ENCODE measurements at regions not wholly inside any gene's neighbourhood (a gene's known extent, or its start where the extent isn't known, plus 50 kb on each side); places are given as distances from the start of the nearest gene placed in this dataset.

GRCh38 chr14:100660498-100660881, 66.2 kb upstream of the DLK1 start:
- H3K9ac ChIP-seq (ENCODE audit: low read length), result no peak overlapping the region
- H3K27me3 ChIP-seq (ENCODE audit: control insufficient read depth in 1 of 2, insufficient read depth in 2 of 2, low read length in 2 of 2), result peaks cover 0 to 19% of the 10 kb centered on the region in 2 donors
- no peak overlapping the region for H3K27ac ChIP-seq (ENCODE audit: low read depth, low read length)

GRCh38 chr14:100660882-100661635, 65.6 kb upstream of the DLK1 start:
- Histone ChIP-seq H3K9ac (ENCODE audit: low read length) (no peak overlapping the region), H3K4me1 (ENCODE audit: insufficient read depth, low read length) (peaks cover 8% of the 10 kb centered on the region), H3K4me3 (ENCODE audit: low read depth in 1 of 2, low read length in 2 of 2) (no peak overlapping the region), H3K27me3 (ENCODE audit: control insufficient read depth in 1 of 2, insufficient read depth in 2 of 2, low read length in 2 of 2) (peaks cover 0 to 16% of the 10 kb centered on the region in 2 donors), H3K36me3 (ENCODE audit: insufficient read depth, low read length) (no peaks in the 10 kb centered on the region), H3K27ac (ENCODE audit: low read depth, low read length) (no peak overlapping the region), H3K9me3 (ENCODE audit: low read length) (no peaks in the 10 kb centered on the region)

More at GRCh38 chr14:100660498-100660881, 66.2 kb upstream of the DLK1 start:
- no peak overlapping the region for H3K4me3 ChIP-seq (ENCODE audit: low read depth in 1 of 2, low read length in 2 of 2)
- no peaks in the 10 kb centered on the region for H3K9me3 ChIP-seq (ENCODE audit: low read length)
- H3K36me3 ChIP-seq (ENCODE audit: insufficient read depth, low read length), result no peaks in the 10 kb centered on the region
- H3K4me1 ChIP-seq (ENCODE audit: insufficient read depth, low read length), result peaks cover 8% of the 10 kb centered on the region

GRCh38 chr14:100662879-100663760, 63.6 kb upstream of the DLK1 start:
- Histone ChIP-seq H3K9me3 (ENCODE audit: low read length) (no peaks in the 10 kb centered on the region), H3K9ac (ENCODE audit: low read length) (no peak overlapping the region), H3K4me1 (ENCODE audit: insufficient read depth, low read length) (peaks cover 8% of the 10 kb centered on the region), H3K27ac (ENCODE audit: low read depth, low read length) (no peak overlapping the region), H3K27me3 (ENCODE audit: control insufficient read depth in 1 of 2, insufficient read depth in 2 of 2, low read length in 2 of 2) (peaks cover 0 to 6% of the 10 kb centered on the region in 2 donors), H3K36me3 (ENCODE audit: insufficient read depth, low read length) (no peaks in the 10 kb centered on the region), H3K4me3 (ENCODE audit: low read depth in 1 of 2, low read length in 2 of 2) (no peak overlapping the region)

- H3K4me1 ChIP-seq (ENCODE audit: insufficient read depth, low read length), result peaks cover 8% of the 10 kb centered on the region
- H3K36me3 ChIP-seq (ENCODE audit: insufficient read depth, low read length), result no peaks in the 10 kb centered on the region
- H3K27ac ChIP-seq (ENCODE audit: low read depth, low read length), result no peak overlapping the region
- H3K27me3 ChIP-seq (ENCODE audit: control insufficient read depth in 1 of 2, insufficient read depth in 2 of 2, low read length in 2 of 2), result peaks cover 0 to 10% of the 10 kb centered on the region in 2 donors
- H3K4me3 ChIP-seq (ENCODE audit: low read depth in 1 of 2, low read length in 2 of 2), result no peak overlapping the region
- H3K9me3 ChIP-seq (ENCODE audit: low read length), result no peaks in the 10 kb centered on the region
- H3K9ac ChIP-seq (ENCODE audit: low read length), result no peak overlapping the region
Observed at GRCh38 chr14:100663761-100664052, 63.0 kb upstream of the DLK1 start.

GRCh38 chr14:100664231-100664630, 62.5 kb upstream of the DLK1 start:
- Histone ChIP-seq H3K4me3 (ENCODE audit: low read depth in 1 of 2, low read length in 2 of 2) (no peak overlapping the region), H3K4me1 (ENCODE audit: insufficient read depth, low read length) (peaks cover 8% of the 10 kb centered on the region), H3K36me3 (ENCODE audit: insufficient read depth, low read length) (no peaks in the 10 kb centered on the region), H3K27me3 (ENCODE audit: control insufficient read depth in 1 of 2, insufficient read depth in 2 of 2, low read length in 2 of 2) (peaks cover 0 to 10% of the 10 kb centered on the region in 2 donors), H3K9ac (ENCODE audit: low read length) (no peak overlapping the region), H3K27ac (ENCODE audit: low read depth, low read length) (no peak overlapping the region), H3K9me3 (ENCODE audit: low read length) (no peaks in the 10 kb centered on the region)

GRCh38 chr14:100664841-100665510, 61.7 kb upstream of the DLK1 start:
- H3K4me1 ChIP-seq (ENCODE audit: insufficient read depth, low read length), result peaks cover 8% of the 10 kb centered on the region
- H3K27me3 ChIP-seq (ENCODE audit: control insufficient read depth in 1 of 2, insufficient read depth in 2 of 2, low read length in 2 of 2), result peaks cover 0 to 10% of the 10 kb centered on the region in 2 donors
- no peak overlapping the region for H3K4me3 ChIP-seq (ENCODE audit: low read depth in 1 of 2, low read length in 2 of 2)
- no peak overlapping the region for H3K9ac ChIP-seq (ENCODE audit: low read length)
- no peaks in the 10 kb centered on the region for H3K9me3 ChIP-seq (ENCODE audit: low read length)
- H3K36me3 ChIP-seq (ENCODE audit: insufficient read depth, low read length), result no peaks in the 10 kb centered on the region
- peak overlapping the region; percentile 23 for H3K27ac ChIP-seq (ENCODE audit: low read depth, low read length)

- Histone ChIP-seq H3K9ac (ENCODE audit: low read length) (no peak overlapping the region), H3K9me3 (ENCODE audit: low read length) (no peaks in the 10 kb centered on the region), H3K27me3 (ENCODE audit: control insufficient read depth in 1 of 2, insufficient read depth in 2 of 2, low read length in 2 of 2) (peaks cover 0 to 10% of the 10 kb centered on the region in 2 donors), H3K36me3 (ENCODE audit: insufficient read depth, low read length) (no peaks in the 10 kb centered on the region), H3K27ac (ENCODE audit: low read depth, low read length) (peak overlapping the region; percentile 23), H3K4me3 (ENCODE audit: low read depth in 1 of 2, low read length in 2 of 2) (no peak overlapping the region), H3K4me1 (ENCODE audit: insufficient read depth, low read length) (peaks cover 8% of the 10 kb centered on the region)
Observed at GRCh38 chr14:100665511-100666032, 61.1 kb upstream of the DLK1 start.

GRCh38 chr14:100666403-100666802, 60.3 kb upstream of the DLK1 start:
- Histone ChIP-seq H3K27me3 (ENCODE audit: control insufficient read depth in 1 of 2, insufficient read depth in 2 of 2, low read length in 2 of 2) (peaks cover 0 to 10% of the 10 kb centered on the region in 2 donors), H3K36me3 (ENCODE audit: insufficient read depth, low read length) (no peaks in the 10 kb centered on the region)

GRCh38 chr14:100666851-100667250, 59.8 kb upstream of the DLK1 start:
- Histone ChIP-seq H3K27me3 (ENCODE audit: control insufficient read depth in 1 of 2, insufficient read depth in 2 of 2, low read length in 2 of 2) (peaks cover 0 to 10% of the 10 kb centered on the region in 2 donors), H3K27ac (ENCODE audit: low read depth, low read length) (no peak overlapping the region), H3K4me3 (ENCODE audit: low read depth in 1 of 2, low read length in 2 of 2) (no peak overlapping the region), H3K9ac (ENCODE audit: low read length) (no peak overlapping the region), H3K9me3 (ENCODE audit: low read length) (no peaks in the 10 kb centered on the region), H3K36me3 (ENCODE audit: insufficient read depth, low read length) (no peaks in the 10 kb centered on the region), H3K4me1 (ENCODE audit: insufficient read depth, low read length) (no peaks in the 10 kb centered on the region)

More at GRCh38 chr14:100666403-100666802, 60.3 kb upstream of the DLK1 start:
- H3K9ac ChIP-seq (ENCODE audit: low read length), result no peak overlapping the region
- H3K4me1 ChIP-seq (ENCODE audit: insufficient read depth, low read length), result peaks cover 3% of the 10 kb centered on the region
- H3K4me3 ChIP-seq (ENCODE audit: low read depth in 1 of 2, low read length in 2 of 2), result no peak overlapping the region
- no peak overlapping the region for H3K27ac ChIP-seq (ENCODE audit: low read depth, low read length)
- no peaks in the 10 kb centered on the region for H3K9me3 ChIP-seq (ENCODE audit: low read length)

GRCh38 chr14:100667656-100668055, 59.0 kb upstream of the DLK1 start:
- Histone ChIP-seq H3K4me3 (ENCODE audit: low read depth in 1 of 2, low read length in 2 of 2) (no peak overlapping the region), H3K27ac (ENCODE audit: low read depth, low read length) (no peak overlapping the region), H3K9me3 (ENCODE audit: low read length) (no peaks in the 10 kb centered on the region), H3K9ac (ENCODE audit: low read length) (no peak overlapping the region), H3K36me3 (ENCODE audit: insufficient read depth, low read length) (no peaks in the 10 kb centered on the region), H3K27me3 (ENCODE audit: control insufficient read depth in 1 of 2, insufficient read depth in 2 of 2, low read length in 2 of 2) (peaks cover 0 to 15% of the 10 kb centered on the region in 2 donors), H3K4me1 (ENCODE audit: insufficient read depth, low read length) (no peaks in the 10 kb centered on the region)

- H3K4me1 ChIP-seq (ENCODE audit: insufficient read depth, low read length), result no peaks in the 10 kb centered on the region
- no peak overlapping the region for H3K4me3 ChIP-seq (ENCODE audit: low read depth in 1 of 2, low read length in 2 of 2)
Observed at GRCh38 chr14:100668352-100668751, 58.3 kb upstream of the DLK1 start.

More at GRCh38 chr14:100668352-100668751, 58.3 kb upstream of the DLK1 start:
- H3K9ac ChIP-seq (ENCODE audit: low read length), result no peak overlapping the region
- peaks cover 0 to 20% of the 10 kb centered on the region in 2 donors for H3K27me3 ChIP-seq (ENCODE audit: control insufficient read depth in 1 of 2, insufficient read depth in 2 of 2, low read length in 2 of 2)
- H3K27ac ChIP-seq (ENCODE audit: low read depth, low read length), result no peak overlapping the region
- H3K9me3 ChIP-seq (ENCODE audit: low read length), result no peaks in the 10 kb centered on the region
- no peaks in the 10 kb centered on the region for H3K36me3 ChIP-seq (ENCODE audit: insufficient read depth, low read length)

Data from muscle layer of colon (tissue), 2 donors.